Suprapubic skin (tissue), 4 donors: ENCODE measurements at regions not wholly inside any gene's neighbourhood (a gene's known extent, or its start where the extent isn't known, plus 50 kb on each side); places are given as distances from the start of the nearest gene placed in this dataset.

Source experiments
- POLR2A ChIP-seq, 2 donors: fragments of 450-650 bp; IDR thresholded peaks; one replicate each; pipeline ENCODE4 v1.6.1; 2017; ENCODE audit warnings: antibody characterized with exemption in 2 of 2, mild to moderate bottlenecking in 2 of 2, moderate library complexity in 2 of 2
- POLR2AphosphoS5 ChIP-seq, 3 donors: sonication (generic); formaldehyde crosslinking; IDR thresholded peaks; one replicate each; pipeline ENCODE4 v1.6.1; 2017; ENCODE audit warnings: antibody characterized with exemption in 3 of 3
- TF ChIP-seq, protein P1 (sequence below), 2 donors: fragments of 200-600 bp in 1 of 2; fragments of 450-650 bp in 1 of 2; sonication (generic) in 1 of 2; IDR thresholded peaks; one replicate each; pipeline ENCODE4 v1.5.1; 2016 to 2019; ENCODE audit warnings: antibody characterized with exemption in 2 of 2, mild to moderate bottlenecking in 1 of 2, moderate library complexity in 1 of 2

DNA sequence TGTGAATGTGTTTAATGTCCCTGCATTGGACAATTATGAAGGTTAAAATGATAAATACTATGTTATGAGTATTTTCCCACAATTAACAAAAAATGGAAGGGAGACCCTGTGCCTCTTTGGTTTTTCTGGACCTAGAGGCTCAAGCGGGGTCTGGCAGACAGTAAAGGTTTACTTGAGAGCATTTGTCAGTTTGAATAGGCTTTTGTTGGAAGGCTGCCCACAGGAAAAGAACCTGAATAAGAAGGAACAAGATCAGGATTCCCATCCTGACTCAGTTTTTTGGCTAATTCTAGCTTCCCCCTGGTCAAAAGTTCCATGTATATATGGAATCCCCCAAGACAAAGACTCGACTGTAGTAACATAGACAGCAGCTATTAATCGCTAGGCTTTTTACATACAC is 150.9 kb upstream of the JUN start:
- TF ChIP-seq, protein P1, sequence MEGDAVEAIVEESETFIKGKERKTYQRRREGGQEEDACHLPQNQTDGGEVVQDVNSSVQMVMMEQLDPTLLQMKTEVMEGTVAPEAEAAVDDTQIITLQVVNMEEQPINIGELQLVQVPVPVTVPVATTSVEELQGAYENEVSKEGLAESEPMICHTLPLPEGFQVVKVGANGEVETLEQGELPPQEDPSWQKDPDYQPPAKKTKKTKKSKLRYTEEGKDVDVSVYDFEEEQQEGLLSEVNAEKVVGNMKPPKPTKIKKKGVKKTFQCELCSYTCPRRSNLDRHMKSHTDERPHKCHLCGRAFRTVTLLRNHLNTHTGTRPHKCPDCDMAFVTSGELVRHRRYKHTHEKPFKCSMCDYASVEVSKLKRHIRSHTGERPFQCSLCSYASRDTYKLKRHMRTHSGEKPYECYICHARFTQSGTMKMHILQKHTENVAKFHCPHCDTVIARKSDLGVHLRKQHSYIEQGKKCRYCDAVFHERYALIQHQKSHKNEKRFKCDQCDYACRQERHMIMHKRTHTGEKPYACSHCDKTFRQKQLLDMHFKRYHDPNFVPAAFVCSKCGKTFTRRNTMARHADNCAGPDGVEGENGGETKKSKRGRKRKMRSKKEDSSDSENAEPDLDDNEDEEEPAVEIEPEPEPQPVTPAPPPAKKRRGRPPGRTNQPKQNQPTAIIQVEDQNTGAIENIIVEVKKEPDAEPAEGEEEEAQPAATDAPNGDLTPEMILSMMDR (IDR thresholded peaks at IDR 0.05) = no peak
- TF ChIP-seq POLR2A (IDR thresholded peaks at IDR 0.05) (no peak), POLR2AphosphoS5 (IDR thresholded peaks at IDR 0.05) (no peak)
